GM12872 (cell line): ENCODE measurements at regions not wholly inside any gene's neighbourhood (a gene's known extent, or its start where the extent isn't known, plus 50 kb on each side); places are given as distances from the start of the nearest gene placed in this dataset.

Experiments used
- CTCF ChIP-seq: IDR thresholded peaks from 3 replicates; pipeline ENCODE4 v1.5.1; 2011; ENCODE audit warnings: low read depth, mild to moderate bottlenecking, low read length, moderate library complexity; ENCODE audit not compliant: insufficient read depth

GRCh38 chr9:118992813-118993794, 376.1 kb downstream of the BRINP1 start:
- TF ChIP-seq CTCF: no peak

GRCh38 chr9:118993965-118994364, 375.3 kb downstream of the BRINP1 start:
- no peak for TF ChIP-seq CTCF

- no peak for TF ChIP-seq CTCF
These were observed 366.7 kb downstream of the BRINP1 start for GRCh38 chr9:119002491-119002890.

GRCh38 chr9:119003201-119003611, 366.0 kb downstream of the BRINP1 start:
- TF ChIP-seq CTCF: no peak

GRCh38 chr9:119003882-119004617, 365.2 kb downstream of the BRINP1 start:
- no peak for TF ChIP-seq CTCF

- TF ChIP-seq CTCF: no peak
These were observed 364.6 kb downstream of the BRINP1 start for GRCh38 chr9:119004618-119004990.

DNA sequence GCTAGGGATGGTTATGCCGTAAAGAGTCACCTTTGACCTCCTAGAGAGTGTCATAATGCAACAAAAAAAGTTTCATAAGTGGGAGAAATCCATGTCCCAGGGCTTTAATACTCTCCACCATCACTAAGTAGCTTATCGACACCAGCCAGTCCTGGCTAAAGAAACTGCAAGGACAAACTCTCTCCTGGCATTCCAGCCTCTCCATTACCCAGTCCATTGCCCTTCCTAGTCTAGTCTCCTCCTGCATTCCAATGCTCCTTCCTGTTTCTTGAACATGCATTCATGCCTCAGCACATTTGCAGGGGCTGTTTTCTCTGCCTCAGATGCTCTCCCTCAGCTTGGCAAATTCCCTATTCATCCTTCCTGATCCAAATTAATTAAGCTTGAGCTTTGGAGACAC, 364.1 kb downstream of the BRINP1 start:
- no peak for TF ChIP-seq CTCF
